HEK293T (cell line): ENCODE measurements at regions not wholly inside any gene's neighbourhood (a gene's known extent, or its start where the extent isn't known, plus 50 kb on each side); places are given as distances from the start of the nearest gene placed in this dataset.

Source experiments
- ELF4 ChIP-seq: fragments of 450-650 bp; IDR thresholded peaks from 2 replicates; pipeline ENCODE4 v1.6.1; 2017; ENCODE audit warnings: antibody characterized with exemption
- FOXA1 ChIP-seq: fragments of 450-650 bp; IDR thresholded peaks from 2 replicates; pipeline ENCODE4 v1.6.1; 2016; ENCODE audit warnings: mild to moderate bottlenecking
- FOXM1 ChIP-seq: fragments of 450-650 bp; IDR thresholded peaks from 2 replicates; pipeline ENCODE4 v1.6.1; 2017; ENCODE audit warnings: mild to moderate bottlenecking, borderline replicate concordance
- NFRKB ChIP-seq: fragments of 450-650 bp; IDR thresholded peaks from 2 replicates; pipeline ENCODE4 v1.6.1; 2016; ENCODE audit warnings: mild to moderate bottlenecking, moderate library complexity
- TF ChIP-seq, protein P1 (sequence below): fragments of 450-650 bp; IDR thresholded peaks from 2 replicates; pipeline ENCODE4 v1.6.1; 2016

DNA sequence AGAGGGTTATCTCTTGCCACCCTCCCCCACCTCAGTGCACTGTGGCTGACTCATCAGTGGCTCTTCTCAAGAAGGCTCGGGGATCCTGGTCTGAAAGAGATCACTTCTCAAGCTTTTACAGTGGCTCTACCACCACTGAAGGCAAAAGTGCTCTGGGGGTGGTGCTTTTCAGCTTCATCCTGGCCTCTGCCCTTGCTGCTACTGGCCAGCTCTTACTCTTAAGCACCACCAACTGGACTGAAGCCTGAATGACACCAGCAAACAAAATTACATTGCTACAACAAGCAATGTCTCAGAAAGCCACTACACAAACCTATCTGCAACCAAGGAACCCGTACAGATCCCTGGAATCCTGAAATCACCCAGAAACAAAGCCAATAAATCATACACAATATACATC, 402.1 kb downstream of the EPHA7 start:
- TF ChIP-seq FOXA1 (no peak), ELF4 (no peak), FOXM1 (no peak), NFRKB (no peak)
- TF ChIP-seq, protein P1, sequence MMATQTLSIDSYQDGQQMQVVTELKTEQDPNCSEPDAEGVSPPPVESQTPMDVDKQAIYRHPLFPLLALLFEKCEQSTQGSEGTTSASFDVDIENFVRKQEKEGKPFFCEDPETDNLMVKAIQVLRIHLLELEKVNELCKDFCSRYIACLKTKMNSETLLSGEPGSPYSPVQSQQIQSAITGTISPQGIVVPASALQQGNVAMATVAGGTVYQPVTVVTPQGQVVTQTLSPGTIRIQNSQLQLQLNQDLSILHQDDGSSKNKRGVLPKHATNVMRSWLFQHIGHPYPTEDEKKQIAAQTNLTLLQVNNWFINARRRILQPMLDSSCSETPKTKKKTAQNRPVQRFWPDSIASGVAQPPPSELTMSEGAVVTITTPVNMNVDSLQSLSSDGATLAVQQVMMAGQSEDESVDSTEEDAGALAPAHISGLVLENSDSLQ, result no peak
